Activated naive CD8-positive, alpha-beta T cell treated with anti-CD3 and anti-CD28 coated beads, Interleukin-2, amount 10 ng/mL, durations not matched to agents 7 days and 5 days (primary cell): ENCODE measurements at regions not wholly inside any gene's neighbourhood (a gene's known extent, or its start where the extent isn't known, plus 50 kb on each side); places are given as distances from the start of the nearest gene placed in this dataset.

Source experiments
- ATAC-seq: fragments of 150-1000 bp; cut with Tn5 transposase; one replicate; pipeline ENCODE4 v1.10.0; 2021; ENCODE audit warnings: low read depth, moderate library complexity
- POLR2A ChIA-PET: fragments of 350-600 bp; sonication (Branson Sonifier 250); formaldehyde crosslinking; loops from one replicate; lab custom pipeline; 2021; ENCODE audit warnings: antibody characterized with exemption; lab: Charles Lee
- DNase-seq: peaks from one replicate; pipeline ENCODE4 v3.0.0; 2021
- H3K27ac Mint-ChIP-seq: one replicate; pipeline ENCODE4 v1.8.0; 2022; ENCODE audit warnings: mild to moderate bottlenecking, mixed read lengths
- H3K27me3 Mint-ChIP-seq: one replicate; pipeline ENCODE4 v1.8.0; 2022; ENCODE audit warnings: mild to moderate bottlenecking, moderate library complexity, mixed read lengths
- H3K36me3 Mint-ChIP-seq: one replicate; pipeline ENCODE4 v1.8.0; 2021; ENCODE audit warnings: mild to moderate bottlenecking, mixed read lengths
- H3K4me1 Mint-ChIP-seq: one replicate; pipeline ENCODE4 v1.8.0; 2021; ENCODE audit warnings: mixed read lengths
- H3K4me3 Mint-ChIP-seq: one replicate; pipeline ENCODE4 v1.8.0; 2022; ENCODE audit warnings: mild to moderate bottlenecking, moderate library complexity, mixed read lengths
- H3K9me3 Mint-ChIP-seq: one replicate; pipeline ENCODE4 v1.8.0; 2021; ENCODE audit warnings: mixed read lengths

DNA sequence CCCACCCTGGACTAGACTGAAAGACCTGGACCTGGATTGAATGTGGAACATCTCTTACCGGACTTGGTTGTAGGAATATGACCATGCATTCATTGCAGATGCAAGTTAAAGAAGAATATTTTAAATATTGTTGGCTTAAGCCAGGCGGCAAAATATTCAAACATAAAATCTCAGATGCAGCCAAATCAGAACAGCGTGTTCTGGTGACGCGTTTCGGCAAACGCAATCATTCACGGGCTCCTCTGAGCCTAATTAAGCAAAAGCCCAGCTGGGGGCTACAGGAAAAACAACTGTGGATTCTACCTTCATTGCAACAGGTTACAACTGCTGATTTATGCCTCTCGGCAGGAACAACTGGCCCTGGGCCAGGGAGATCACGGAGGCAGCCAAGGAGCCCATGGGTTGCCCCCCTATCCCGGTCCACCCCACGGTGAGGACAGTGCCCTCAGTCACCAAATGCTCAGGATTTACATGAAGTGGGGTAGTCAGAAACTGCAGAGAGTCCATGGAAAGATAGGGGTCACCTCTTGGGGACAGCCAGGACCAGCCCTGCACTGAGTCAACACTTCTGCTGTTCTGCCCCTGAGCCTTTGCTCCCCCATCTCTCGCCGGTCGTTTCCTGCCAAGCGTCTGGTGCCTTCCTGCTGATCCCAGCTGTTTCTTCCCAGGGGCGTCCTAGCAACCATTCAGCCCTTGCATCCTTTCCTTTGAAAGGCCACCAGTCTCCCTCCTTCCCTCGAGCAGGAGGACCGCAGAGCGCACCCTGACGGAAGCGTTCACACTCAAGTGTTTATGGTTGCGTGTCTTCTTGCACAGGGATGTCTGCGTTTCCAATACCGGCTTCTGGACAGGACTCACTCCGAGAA, 64.4 kb upstream of the SFMBT2 start:
- Mint-ChIP-seq H3K4me1 (peaks cover 48% of the 10 kb centered on the region), H3K27ac (no peak overlapping the region), H3K36me3 (peaks cover 13% of the 10 kb centered on the region), H3K9me3 (peaks cover 6% of the 10 kb centered on the region), H3K4me3 (no peak overlapping the region), H3K27me3 (no peaks in the 10 kb centered on the region)
- DNase-seq, result no peak
- POLR2A ChIA-PET, result interaction anchor here (0.5 to 1.4 kb wide), 3 partner anchors 33 to 65 kb away, joined by 5 read pairs; partner anchors contain the start of gene SFMBT2
- no peak for ATAC-seq

DNA sequence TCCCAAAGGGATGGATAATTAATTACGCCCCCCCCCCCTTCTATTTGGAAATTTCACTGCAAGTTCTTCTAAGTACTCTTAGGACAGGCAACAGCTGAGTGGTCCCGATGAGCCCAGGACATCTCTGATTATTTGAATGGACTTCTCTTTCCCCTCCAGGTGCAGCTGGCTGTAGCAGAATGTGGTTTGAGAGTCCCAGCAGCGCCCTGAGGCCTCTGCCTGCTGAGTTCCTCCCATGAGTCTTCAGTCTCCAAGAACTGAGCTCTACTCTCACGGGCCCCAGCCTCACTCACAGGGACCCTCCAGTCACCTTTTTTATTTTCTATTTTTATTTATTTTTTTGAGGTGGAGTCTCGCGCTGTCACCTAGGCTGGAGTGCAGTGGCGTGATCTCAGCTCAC, 63.6 kb upstream of the SFMBT2 start:
- no peak overlapping the region for H3K27ac Mint-ChIP-seq

DNA sequence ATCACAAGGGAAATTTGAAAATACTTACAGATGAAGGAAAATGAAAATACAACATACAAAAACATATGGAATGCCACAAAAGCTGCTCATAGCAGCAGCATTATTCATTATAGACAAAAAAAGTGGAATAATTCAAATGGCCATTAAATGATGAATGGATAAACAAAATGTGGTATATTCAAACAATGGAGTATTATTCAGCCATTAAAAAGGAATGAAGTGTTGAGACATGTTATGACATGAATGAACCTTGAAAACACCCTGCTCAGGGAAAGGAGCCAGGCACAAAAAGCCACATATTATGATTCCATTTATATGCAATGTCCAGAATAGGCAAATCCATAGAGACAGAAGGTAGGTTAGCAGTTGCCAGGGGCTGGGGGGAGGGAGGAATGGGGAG, 62.6 kb upstream of the SFMBT2 start:
- H3K27me3 Mint-ChIP-seq, result no peaks in the 10 kb centered on the region
- peaks cover 35% of the 10 kb centered on the region for H3K4me1 Mint-ChIP-seq
- peaks cover 8% of the 10 kb centered on the region for H3K36me3 Mint-ChIP-seq
- H3K27ac Mint-ChIP-seq, result no peak overlapping the region
- POLR2A ChIA-PET, result no interaction called here
- peaks cover 6% of the 10 kb centered on the region for H3K9me3 Mint-ChIP-seq
- ATAC-seq (no peak), DNase-seq (no peak)
- H3K4me3 Mint-ChIP-seq, result no peak overlapping the region

More for the DNA sequence above, 63.6 kb upstream of the SFMBT2 start:
- POLR2A ChIA-PET, result interaction anchor here (0.8 to 1.4 kb wide), 2 partner anchors 34 to 63 kb away, joined by 5 read pairs; partner anchors contain the start of gene SFMBT2
- Mint-ChIP-seq H3K4me3 (no peak overlapping the region), H3K27me3 (no peaks in the 10 kb centered on the region), H3K36me3 (peaks cover 13% of the 10 kb centered on the region), H3K9me3 (peaks cover 6% of the 10 kb centered on the region), H3K4me1 (peaks cover 41% of the 10 kb centered on the region)
- DNase-seq, result no peak
- ATAC-seq, result no peak

DNA sequence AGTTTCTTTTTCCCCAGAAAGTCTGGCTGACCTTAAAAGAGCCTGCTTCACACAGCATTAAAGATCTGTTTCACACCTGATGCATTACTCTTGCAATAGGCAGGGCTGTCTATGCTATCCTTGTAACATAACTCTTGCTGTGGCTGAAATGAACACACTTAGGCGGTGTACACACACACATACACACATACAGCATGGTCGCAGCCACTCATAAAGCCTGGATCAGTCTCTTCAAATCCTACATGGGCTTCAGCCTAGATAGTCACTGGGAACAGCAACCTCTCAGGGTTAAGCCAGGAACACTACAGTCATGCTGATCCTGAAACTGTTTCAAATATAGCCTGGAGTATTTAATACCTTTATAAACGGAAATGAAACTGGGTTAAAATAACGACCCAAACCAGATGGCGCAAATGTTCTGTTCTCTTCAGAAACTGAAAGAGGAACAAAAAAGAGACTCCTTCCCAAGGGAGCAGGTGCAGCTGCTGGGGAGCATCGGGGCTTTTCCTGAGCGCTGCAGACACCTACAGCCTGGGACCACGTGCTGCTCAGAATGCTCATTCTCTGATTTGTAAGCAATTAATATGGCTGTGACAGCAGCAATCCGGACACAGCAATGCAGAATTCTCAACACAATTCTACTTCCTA, 61.0 kb upstream of the SFMBT2 start:
- peak overlapping the region; percentile 55 for H3K4me3 Mint-ChIP-seq
- peak overlapping the region; percentile 63 for H3K27ac Mint-ChIP-seq
- peaks cover 31% of the 10 kb centered on the region for H3K4me1 Mint-ChIP-seq
- DNase-seq (no peak), ATAC-seq (peak; percentile 69)
- H3K36me3 Mint-ChIP-seq, result peaks cover 3% of the 10 kb centered on the region
- peaks cover 2% of the 10 kb centered on the region for H3K9me3 Mint-ChIP-seq
- POLR2A ChIA-PET, result interaction anchor here (0.6 to 0.7 kb wide), 3 partner anchors 13 to 21 kb away, joined by 3 to 4 read pairs (median 3); no protein-coding TSS in a partner anchor
- no peaks in the 10 kb centered on the region for H3K27me3 Mint-ChIP-seq

DNA sequence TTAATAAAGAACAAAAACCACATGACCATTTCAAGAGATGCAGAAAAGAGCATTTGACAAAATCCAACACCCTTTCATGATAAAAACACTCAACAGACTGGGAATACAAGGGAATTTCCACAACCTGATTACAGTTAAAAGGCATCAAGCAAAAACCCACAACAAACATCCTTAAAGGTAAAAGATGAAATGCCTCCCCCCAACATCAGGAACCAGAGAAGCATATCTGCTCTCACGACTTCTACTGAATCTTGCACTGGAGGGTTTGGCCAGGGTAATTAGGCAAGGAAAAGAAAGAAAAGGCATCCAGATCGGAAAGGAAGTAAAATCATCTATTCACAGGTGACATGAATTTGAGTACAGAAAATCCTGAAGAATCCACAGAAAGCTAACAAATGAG, 59.5 kb upstream of the SFMBT2 start:
- Mint-ChIP-seq H3K27me3 (no peaks in the 10 kb centered on the region), H3K9me3 (peaks cover 2% of the 10 kb centered on the region), H3K36me3 (peaks cover 3% of the 10 kb centered on the region), H3K27ac (no peak overlapping the region), H3K4me1 (peaks cover 28% of the 10 kb centered on the region), H3K4me3 (no peak overlapping the region)
- POLR2A ChIA-PET, result interaction anchor here (1.2 kb wide), 1 partner anchor 14 kb away, joined by 4 read pairs; no protein-coding TSS in a partner anchor
- no peak for ATAC-seq
- DNase-seq, result no peak

DNA sequence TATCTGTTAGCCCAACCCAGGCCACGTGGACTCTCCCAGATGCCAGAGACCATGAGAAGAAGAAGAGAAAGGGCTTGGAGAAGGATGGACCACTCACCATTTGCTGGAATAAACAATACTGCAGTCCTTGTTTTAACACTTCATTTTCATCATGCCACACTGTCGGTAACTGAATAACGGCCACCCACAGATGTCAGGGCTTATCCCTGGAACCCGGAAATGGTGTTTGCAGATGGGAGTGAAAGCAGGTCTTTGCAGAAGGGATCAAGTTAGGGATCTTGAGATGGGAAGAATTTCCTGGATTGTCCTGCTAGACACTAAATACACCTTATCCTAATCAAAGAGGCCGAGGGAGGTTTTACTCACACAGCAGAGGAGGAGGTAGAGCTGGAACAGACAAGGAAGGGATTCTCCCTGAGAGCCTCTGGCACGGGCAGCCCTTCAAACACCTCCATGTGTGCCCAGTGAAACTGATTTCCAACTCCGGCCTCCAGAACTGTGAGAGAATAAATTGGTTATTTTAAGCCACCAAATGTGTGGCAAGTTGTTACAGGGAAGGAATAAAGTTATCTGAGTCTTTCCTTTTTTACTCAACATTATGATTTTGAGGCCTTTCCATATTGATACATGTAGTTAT, 56.3 kb upstream of the SFMBT2 start:
- Mint-ChIP-seq H3K27ac (no peak overlapping the region), H3K36me3 (peaks cover 5% of the 10 kb centered on the region), H3K27me3 (peaks cover 2% of the 10 kb centered on the region), H3K4me3 (no peak overlapping the region), H3K4me1 (peaks cover 19% of the 10 kb centered on the region), H3K9me3 (peaks cover 7% of the 10 kb centered on the region)
- POLR2A ChIA-PET, result no interaction called here
- DNase-seq (no peak), ATAC-seq (no peak)

DNA sequence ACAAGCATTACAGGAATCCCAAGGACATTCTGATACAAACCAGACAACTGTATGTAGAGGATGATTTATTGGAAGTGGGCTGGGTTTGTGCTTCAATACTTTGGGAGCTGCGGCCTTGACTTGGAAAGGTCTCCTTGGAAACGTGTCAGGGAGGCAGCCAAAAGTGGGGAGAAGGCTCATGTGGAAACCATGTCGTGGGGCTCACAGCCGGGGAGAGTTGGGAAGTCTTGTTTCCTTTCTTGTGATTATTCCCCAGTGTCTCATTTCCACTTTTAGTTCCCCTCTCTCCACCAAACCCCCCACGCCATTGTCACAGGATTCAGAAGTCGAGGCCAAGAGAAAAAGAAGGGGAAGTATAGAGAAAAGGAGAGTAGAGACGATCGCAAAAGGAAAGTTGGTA, 53.9 kb upstream of the SFMBT2 start:
- no peak overlapping the region for H3K27ac Mint-ChIP-seq
- H3K4me3 Mint-ChIP-seq, result no peak overlapping the region
- H3K36me3 Mint-ChIP-seq, result peaks cover 2% of the 10 kb centered on the region
- ATAC-seq, result no peak
- no peak for DNase-seq
- POLR2A ChIA-PET, result no interaction called here
- H3K4me1 Mint-ChIP-seq, result peaks cover 1% of the 10 kb centered on the region
- peaks cover 6% of the 10 kb centered on the region for H3K9me3 Mint-ChIP-seq
- peaks cover 2% of the 10 kb centered on the region for H3K27me3 Mint-ChIP-seq
